Activated CD4-positive, alpha-beta T cell treated with anti-CD3 and anti-CD28 coated beads, Interleukin-2, Interleukin-4, amounts not matched to agents 100 ng/mL and 50 ng/mL, durations not matched to agents 16 hours and 8 hours (primary cell): ENCODE measurements at regions not wholly inside any gene's neighbourhood (a gene's known extent, or its start where the extent isn't known, plus 50 kb on each side); places are given as distances from the start of the nearest gene placed in this dataset.

Experiments used
- DNase-seq: peaks from one replicate; pipeline ENCODE4 v3.0.0-alpha.2; 2020; ENCODE audit warnings: low spot score

DNA sequence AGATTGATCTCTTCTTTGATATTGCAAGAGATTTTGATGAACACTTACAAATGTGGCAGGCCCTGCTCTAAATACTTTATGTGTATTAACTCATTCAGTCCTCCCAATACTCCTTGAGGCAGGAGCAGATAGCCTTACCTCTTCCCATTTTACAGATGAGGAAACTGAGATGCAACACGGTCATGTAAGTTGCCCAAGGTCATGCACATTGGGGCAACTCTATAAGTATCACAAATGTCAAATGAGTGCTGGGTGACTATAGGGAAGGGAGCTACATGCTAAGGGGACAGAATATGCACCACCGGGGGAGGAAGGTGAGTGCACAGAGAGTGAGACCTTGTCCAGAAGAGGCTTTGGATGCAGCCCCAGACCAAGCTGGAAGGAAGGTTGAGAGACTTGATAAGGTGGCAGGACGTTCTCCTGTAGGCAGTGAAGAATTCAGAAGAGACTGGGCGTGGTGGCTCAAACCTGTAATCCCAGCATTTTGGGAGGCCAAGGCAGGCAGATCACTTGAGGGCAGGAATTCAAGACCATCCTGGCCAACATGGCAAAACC is 132.3 kb upstream of the PWP1 start:
- DNase-seq: no peak

DNA sequence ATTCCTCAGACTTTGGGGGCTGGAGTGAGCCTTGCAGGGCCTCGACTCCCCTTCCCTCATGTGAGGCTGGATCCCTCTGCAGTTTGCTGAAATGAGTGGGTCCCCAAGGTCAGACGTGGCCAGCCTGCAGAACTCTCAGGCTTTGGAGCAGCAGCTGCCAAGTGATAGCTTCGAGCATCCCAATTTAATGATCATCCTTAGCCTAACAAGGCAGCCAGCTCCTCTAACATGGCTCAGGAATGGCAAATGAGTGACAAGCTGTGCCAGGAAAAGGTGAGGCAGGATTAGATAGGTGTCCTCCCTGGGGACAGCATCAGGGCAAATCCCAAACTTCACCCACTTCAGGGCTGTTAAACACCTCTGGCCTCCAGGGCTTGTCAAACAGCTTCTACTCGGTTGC is 130.7 kb upstream of the PWP1 start:
- no peak for DNase-seq

GRCh38 chr12:107557026-107557425 is 128.6 kb upstream of the PWP1 start:
- DNase-seq: no peak

GRCh38 chr12:107557589-107558100 is 128.0 kb upstream of the PWP1 start:
- no peak for DNase-seq

- no peak for DNase-seq
Measured at GRCh38 chr12:107558141-107558815, 127.3 kb upstream of the PWP1 start.

- no peak for DNase-seq
Measured at GRCh38 chr12:107558816-107559382, 126.7 kb upstream of the PWP1 start.

GRCh38 chr12:107560165-107560898 is 125.3 kb upstream of the PWP1 start:
- DNase-seq: no peak

DNA sequence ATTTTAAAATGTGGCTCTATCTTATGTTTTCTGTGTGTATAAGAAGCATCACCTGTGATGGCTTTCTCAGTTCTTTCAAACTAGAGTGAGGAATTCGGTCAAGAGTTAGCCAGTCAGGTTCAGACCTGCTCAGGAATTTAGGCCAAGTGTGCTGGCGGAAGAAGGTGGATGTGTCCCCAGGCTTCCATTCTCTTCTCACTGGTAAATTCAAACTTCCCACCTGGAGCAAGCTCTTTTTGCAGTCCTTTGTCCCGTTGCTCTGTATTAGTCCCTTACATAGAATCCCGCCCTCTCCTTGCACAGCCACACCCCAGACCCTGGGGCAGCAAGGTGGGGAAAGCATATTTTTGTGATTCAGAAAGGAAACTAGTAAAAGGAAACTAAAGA is 124.7 kb upstream of the PWP1 start:
- no peak for DNase-seq

DNA sequence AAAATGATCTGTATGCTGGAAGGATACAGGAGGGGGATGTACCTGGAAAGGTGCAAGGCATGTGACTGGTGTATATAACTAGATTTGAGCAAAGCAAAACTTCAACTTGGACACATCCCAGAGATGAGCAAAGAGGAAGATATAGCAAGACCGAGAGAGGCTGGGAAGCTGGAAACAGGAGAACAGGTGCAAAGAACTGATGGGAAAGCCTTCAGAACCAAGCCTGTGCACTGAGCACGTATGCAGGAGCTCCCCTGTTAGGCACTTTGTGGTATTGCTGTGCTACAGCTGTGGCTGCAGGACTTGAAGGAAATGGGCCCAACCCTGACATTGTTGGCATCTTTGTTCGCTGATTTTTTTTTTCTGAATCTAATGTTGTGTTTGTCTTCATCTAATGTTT is 120.7 kb upstream of the PWP1 start:
- DNase-seq: no peak

GRCh38 chr12:107565551-107565950 is 120.0 kb upstream of the PWP1 start:
- no peak for DNase-seq

GRCh38 chr12:107567876-107568619 is 117.6 kb upstream of the PWP1 start:
- no peak for DNase-seq

GRCh38 chr12:107568718-107569117 is 116.9 kb upstream of the PWP1 start:
- DNase-seq: no peak

DNA sequence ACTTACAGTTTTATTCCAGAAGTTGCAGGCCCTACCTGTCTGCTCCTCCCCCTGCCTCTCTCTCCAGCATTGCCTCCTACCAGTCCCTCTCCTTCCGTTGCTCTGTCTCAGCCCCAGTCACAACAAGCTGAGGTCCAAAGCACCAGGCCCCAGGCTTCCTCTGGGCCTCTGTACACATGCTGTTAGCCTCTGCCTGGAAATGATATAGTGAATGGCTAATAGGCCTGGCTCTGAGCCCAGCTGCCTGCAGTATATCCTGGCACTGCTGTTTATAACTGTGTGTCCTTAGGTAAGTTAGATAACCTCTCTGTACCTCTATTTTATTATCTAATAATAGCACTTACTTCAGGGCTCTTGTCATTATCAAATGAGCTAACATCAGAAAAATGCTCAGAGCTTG is 114.9 kb upstream of the PWP1 start:
- DNase-seq: no peak

DNA sequence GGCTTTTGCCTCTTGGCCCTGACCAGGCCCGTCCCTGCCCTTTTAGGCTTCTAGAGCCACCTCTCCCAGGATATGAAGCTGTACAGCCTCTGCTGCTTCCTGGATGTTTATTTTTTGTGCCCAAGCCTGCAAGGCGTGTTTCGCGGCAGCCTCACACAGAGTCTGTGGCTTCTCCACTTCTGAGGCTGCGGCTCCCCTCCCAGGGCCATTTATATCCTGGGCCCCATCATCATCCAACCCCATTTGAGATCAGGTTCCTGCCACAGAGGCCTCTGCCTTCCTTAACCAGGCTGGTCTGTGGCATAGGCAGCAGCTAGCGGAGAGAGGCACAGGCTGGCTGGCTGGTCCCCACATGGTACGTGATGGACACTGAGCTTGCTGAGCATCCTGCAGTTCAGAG is 114.1 kb upstream of the PWP1 start:
- no peak for DNase-seq

DNA sequence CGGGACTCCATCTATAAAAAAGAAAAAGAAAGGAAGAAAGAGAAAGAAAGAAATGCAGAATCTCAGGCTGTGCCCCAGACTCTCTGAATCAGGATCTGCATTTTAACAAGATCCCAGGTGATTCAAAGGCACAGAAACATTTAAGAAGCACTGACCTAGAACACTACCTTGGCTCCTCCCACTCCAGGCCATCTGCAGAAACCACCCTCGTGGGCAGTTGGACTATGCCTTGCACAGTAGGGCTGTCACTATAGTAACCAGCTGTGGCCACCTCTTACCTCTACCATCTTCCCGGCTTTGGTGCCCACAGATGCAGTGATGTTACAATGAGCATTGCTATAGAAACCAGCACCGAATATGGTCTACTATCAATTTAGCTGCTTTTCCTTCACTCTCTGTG is 110.9 kb upstream of the PWP1 start:
- DNase-seq: no peak

DNA sequence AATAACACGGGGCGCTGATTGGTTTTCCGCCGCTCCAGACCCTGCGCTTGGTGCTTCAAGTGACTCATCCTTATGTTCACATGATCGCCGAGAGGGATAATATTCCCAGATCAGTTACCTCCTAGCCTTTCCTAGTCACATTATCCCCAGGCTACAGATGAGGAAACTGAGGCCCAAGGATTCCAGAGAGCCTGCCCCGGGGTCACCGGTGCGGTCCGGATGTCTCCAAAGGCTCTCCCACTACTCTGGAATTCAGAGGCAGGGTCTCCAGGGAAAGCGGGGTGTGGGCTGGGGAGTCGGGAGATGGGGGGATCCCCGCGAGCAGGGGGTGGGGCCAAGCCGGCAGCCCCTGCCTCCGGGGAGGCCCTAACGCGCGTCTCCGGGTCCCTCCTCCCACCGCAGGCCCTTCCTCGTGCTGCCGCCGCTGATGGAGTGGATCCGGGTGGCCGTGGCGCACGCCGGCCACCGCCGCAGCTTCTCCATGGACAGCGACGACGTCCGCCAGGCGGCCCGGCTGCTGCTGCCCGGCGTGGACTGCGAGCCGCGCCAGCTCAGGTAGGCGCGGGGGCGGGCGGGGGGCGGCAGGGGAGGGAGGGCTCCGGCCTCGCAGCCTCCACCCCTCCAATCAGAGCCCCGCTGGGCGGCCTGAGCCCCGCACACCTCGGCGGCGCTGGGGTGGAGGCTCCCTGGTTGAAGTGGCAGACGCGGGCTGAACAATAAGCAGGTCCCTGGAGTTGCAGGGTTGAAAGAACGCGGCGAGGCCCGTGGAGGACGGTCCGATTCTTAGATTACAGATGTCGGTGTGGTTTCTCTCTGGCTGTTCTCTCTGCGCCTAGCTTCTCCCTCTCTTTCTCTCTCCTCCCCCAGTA is 104.6 kb upstream of the PWP1 start:
- no peak for DNase-seq

- no peak for DNase-seq
Measured at GRCh38 chr12:107581619-107582015, 104.0 kb upstream of the PWP1 start.

GRCh38 chr12:107583551-107583950 is 102.0 kb upstream of the PWP1 start:
- no peak for DNase-seq

DNA sequence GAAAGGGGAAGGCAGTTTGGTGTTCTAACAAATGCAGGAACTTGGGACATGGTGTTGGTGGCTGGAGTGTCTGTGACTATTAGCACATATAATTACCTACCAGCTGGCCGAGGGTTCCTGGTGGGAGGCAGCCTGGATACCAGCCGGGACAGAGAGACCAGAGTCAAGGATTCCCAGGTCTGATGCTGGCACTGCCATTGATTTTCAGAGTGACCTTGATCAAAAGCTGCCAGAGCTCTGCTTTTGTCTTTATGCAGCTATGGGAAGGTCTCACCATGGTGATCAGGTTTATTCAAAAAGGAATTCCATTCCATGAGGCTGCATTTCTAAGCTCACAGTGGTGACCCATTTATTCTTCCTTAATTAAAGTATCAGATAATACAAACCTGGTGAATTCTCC is 101.0 kb upstream of the PWP1 start:
- no peak for DNase-seq

- no peak for DNase-seq
Measured at GRCh38 chr12:107586256-107586970, 99.2 kb upstream of the PWP1 start.

- no peak for DNase-seq
Measured at GRCh38 chr12:107590413-107590812, 95.2 kb upstream of the PWP1 start.
